SU-DHL-6 (cell line): ENCODE measurements at regions not wholly inside any gene's neighbourhood (a gene's known extent, or its start where the extent isn't known, plus 50 kb on each side); places are given as distances from the start of the nearest gene placed in this dataset.

Experiments used
- H2AFZ ChIP-seq: fragments of 200-600 bp; sonication (generic); 2 replicates; pipeline ENCODE4 v1.6.1; 2014; ENCODE audit warnings: low read depth, mild to moderate bottlenecking, moderate library complexity, mixed read lengths, antibody characterized with exemption, low read length; ENCODE audit not compliant: severe bottlenecking
- H3F3A ChIP-seq: fragments of 200-600 bp; shearing (Covaris generic); 2 replicates; pipeline ENCODE4 v1.6.0; 2016; ENCODE audit warnings: antibody characterized with exemption, mild to moderate bottlenecking; ENCODE audit not compliant: insufficient read depth
- H3K27ac ChIP-seq: fragments of 200-600 bp; sonication (generic); 2 replicates; pipeline ENCODE4 v1.5.1; 2016; ENCODE audit warnings: low read depth, mild to moderate bottlenecking, low read length, moderate library complexity, mixed read lengths
- H3K27me3 ChIP-seq: fragments of 200-600 bp; sonication (generic), shearing (Covaris generic); 2 replicates; pipeline ENCODE4 v1.6.0; 2014; ENCODE audit warnings: mild to moderate bottlenecking, low read length
- H3K36me3 ChIP-seq: fragments of 200-600 bp; sonication (generic); 2 replicates; pipeline ENCODE4 v1.6.1; 2014; ENCODE audit warnings: mild to moderate bottlenecking, low read length, mixed read lengths
- H3K4me2 ChIP-seq: fragments of 300-600, 200-600 bp; shearing (Covaris generic), sonication (generic); 2 replicates; pipeline ENCODE4 v1.6.0; 2014; ENCODE audit warnings: low read length, low read depth, mild to moderate bottlenecking; ENCODE audit not compliant: poor library complexity, severe bottlenecking
- H3K4me3 ChIP-seq: fragments of 200-600 bp; sonication (generic); 2 replicates; pipeline ENCODE4 v1.5.1; 2014; ENCODE audit warnings: antibody characterized with exemption, low read length, mild to moderate bottlenecking, mixed read lengths; ENCODE audit not compliant: insufficient read depth, poor library complexity, severe bottlenecking
- H3K79me2 ChIP-seq: fragments of 200-600 bp; sonication (generic); 2 replicates; pipeline ENCODE4 v1.6.1; 2014; ENCODE audit warnings: mild to moderate bottlenecking, low read length, moderate library complexity; ENCODE audit not compliant: insufficient read depth
- H3K9ac ChIP-seq: fragments of 200-600 bp; sonication (generic); 2 replicates; pipeline ENCODE4 v1.7.0; 2014; ENCODE audit warnings: mild to moderate bottlenecking, low read length
- H3K9me2 ChIP-seq: fragments of 200-600 bp; sonication (generic); replicated peaks from 2 replicates; pipeline ENCODE4 v1.6.1; 2014; ENCODE audit warnings: low read length; ENCODE audit not compliant: insufficient read depth
- H3K9me3 ChIP-seq: fragments of 200-600 bp; sonication (generic); 2 replicates; pipeline ENCODE4 v1.6.1; 2014; ENCODE audit warnings: low read length, mixed read lengths; ENCODE audit not compliant: insufficient read depth
- H4K20me1 ChIP-seq: fragments of 200-600 bp; sonication (generic); 2 replicates; pipeline ENCODE4 v1.6.1; 2014; ENCODE audit warnings: low read depth, mild to moderate bottlenecking, antibody characterized with exemption, low read length, moderate library complexity, mixed read lengths
- EZH2phosphoT487 ChIP-seq: fragments of 200-600 bp; sonication (generic), shearing (Covaris generic); conservative IDR thresholded peaks from 2 replicates; pipeline ENCODE4 v1.6.1; 2018; ENCODE audit warnings: mild to moderate bottlenecking, antibody characterized with exemption, low read length, moderate library complexity, mixed read lengths
- TF ChIP-seq, protein P1 (sequence below): fragments of 200-600 bp; sonication (generic); IDR thresholded peaks from one replicate; pipeline ENCODE4 v1.5.1; 2017; ENCODE audit warnings: antibody characterized with exemption, mild to moderate bottlenecking, low read length, moderate library complexity; ENCODE audit not compliant: insufficient read depth, poor library complexity, severe bottlenecking

DNA sequence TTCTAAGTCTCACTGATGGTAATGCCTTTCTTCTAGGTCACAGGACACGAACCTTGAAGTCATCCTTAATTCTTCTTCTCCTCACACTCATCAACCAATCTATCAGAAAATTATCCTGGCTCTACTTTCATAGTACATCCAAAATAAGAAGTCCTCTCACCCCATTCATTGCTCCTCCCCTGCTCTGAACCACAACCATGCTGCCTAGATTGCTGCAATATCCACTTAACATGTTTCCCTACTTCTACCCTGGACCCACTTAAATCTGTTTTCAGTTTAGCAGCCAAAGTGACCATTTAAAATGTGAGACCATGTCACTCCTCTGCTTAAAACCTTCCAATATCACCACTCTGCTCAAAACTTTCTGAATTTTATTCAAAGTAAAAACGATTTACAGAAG lies 445.9 kb upstream of the FAT3 start:
- no peaks in the 10 kb centered on the region for H3K36me3 ChIP-seq
- no peak overlapping the region for H2AFZ ChIP-seq
- TF ChIP-seq, protein P1, sequence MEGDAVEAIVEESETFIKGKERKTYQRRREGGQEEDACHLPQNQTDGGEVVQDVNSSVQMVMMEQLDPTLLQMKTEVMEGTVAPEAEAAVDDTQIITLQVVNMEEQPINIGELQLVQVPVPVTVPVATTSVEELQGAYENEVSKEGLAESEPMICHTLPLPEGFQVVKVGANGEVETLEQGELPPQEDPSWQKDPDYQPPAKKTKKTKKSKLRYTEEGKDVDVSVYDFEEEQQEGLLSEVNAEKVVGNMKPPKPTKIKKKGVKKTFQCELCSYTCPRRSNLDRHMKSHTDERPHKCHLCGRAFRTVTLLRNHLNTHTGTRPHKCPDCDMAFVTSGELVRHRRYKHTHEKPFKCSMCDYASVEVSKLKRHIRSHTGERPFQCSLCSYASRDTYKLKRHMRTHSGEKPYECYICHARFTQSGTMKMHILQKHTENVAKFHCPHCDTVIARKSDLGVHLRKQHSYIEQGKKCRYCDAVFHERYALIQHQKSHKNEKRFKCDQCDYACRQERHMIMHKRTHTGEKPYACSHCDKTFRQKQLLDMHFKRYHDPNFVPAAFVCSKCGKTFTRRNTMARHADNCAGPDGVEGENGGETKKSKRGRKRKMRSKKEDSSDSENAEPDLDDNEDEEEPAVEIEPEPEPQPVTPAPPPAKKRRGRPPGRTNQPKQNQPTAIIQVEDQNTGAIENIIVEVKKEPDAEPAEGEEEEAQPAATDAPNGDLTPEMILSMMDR, result no peak
- TF ChIP-seq EZH2phosphoT487, result no peak
- H4K20me1 ChIP-seq, result no peaks in the 10 kb centered on the region
- H3K4me3 ChIP-seq, result no peak overlapping the region
- no peak overlapping the region for H3K4me2 ChIP-seq
- H3K9ac ChIP-seq, result no peak overlapping the region
- no peaks in the 10 kb centered on the region for H3F3A ChIP-seq
- H3K27ac ChIP-seq, result no peak overlapping the region
- no peaks in the 10 kb centered on the region for H3K9me2 ChIP-seq
- H3K79me2 ChIP-seq, result no peaks in the 10 kb centered on the region
- no peaks in the 10 kb centered on the region for H3K9me3 ChIP-seq
- H3K27me3 ChIP-seq, result no peaks in the 10 kb centered on the region

- no peak overlapping the region for H3K9ac ChIP-seq
- H4K20me1 ChIP-seq, result no peaks in the 10 kb centered on the region
- no peaks in the 10 kb centered on the region for H3K9me2 ChIP-seq
- TF ChIP-seq, protein P1, result no peak
- TF ChIP-seq EZH2phosphoT487, result no peak
- H3K79me2 ChIP-seq, result no peaks in the 10 kb centered on the region
- no peaks in the 10 kb centered on the region for H3K27me3 ChIP-seq
- H2AFZ ChIP-seq, result no peak overlapping the region
- H3K4me2 ChIP-seq, result no peak overlapping the region
- no peaks in the 10 kb centered on the region for H3K9me3 ChIP-seq
- H3K4me3 ChIP-seq, result no peak overlapping the region
- H3K36me3 ChIP-seq, result no peaks in the 10 kb centered on the region
- no peaks in the 10 kb centered on the region for H3F3A ChIP-seq
- no peak overlapping the region for H3K27ac ChIP-seq
Measured at GRCh38 chr11:91776655-91777054, 448.0 kb upstream of the FAT3 start.

DNA sequence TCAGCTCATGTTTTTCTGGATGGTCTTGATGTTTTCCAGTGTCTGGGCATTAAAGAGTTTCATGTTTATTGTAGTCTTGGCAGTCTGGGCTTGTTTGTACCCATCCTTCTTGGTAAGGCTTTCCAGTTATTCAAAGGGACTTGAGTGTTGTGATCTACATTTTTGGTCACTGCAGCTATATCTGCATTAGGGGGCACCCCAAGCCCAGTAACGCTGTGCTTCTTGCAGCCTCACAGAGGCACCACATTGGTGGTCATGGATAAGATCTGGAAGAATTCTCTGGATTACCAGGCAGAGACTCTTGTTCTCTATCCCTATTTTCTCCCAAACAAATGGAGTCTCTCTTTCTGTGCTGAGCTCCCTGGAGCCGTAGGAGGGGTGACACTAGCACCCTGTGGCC lies 451.5 kb upstream of the FAT3 start:
- Histone ChIP-seq H3F3A (no peaks in the 10 kb centered on the region), H3K4me2 (no peak overlapping the region), H3K9ac (no peak overlapping the region), H3K9me2 (no peaks in the 10 kb centered on the region; the same call in 1 of the 2 replicates), H2AFZ (no peak overlapping the region), H3K27ac (no peak overlapping the region), H3K79me2 (no peaks in the 10 kb centered on the region), H3K36me3 (no peaks in the 10 kb centered on the region), H3K27me3 (no peaks in the 10 kb centered on the region), H3K4me3 (no peak overlapping the region), H3K9me3 (no peaks in the 10 kb centered on the region), H4K20me1 (no peaks in the 10 kb centered on the region)
- TF ChIP-seq, protein P1, result no peak
- no peak for TF ChIP-seq EZH2phosphoT487

- no peak overlapping the region for H3K27ac ChIP-seq
- no peak overlapping the region for H3K9ac ChIP-seq
- H3K36me3 ChIP-seq, result no peaks in the 10 kb centered on the region
- H2AFZ ChIP-seq, result no peak overlapping the region
- no peaks in the 10 kb centered on the region; the same call in 1 of the 2 replicates for H3K9me2 ChIP-seq
- TF ChIP-seq EZH2phosphoT487, result no peak
- TF ChIP-seq, protein P1, result no peak
- H3K4me3 ChIP-seq, result no peak overlapping the region
- H3K27me3 ChIP-seq, result no peaks in the 10 kb centered on the region
- H3K9me3 ChIP-seq, result no peaks in the 10 kb centered on the region
- H3K79me2 ChIP-seq, result no peaks in the 10 kb centered on the region
- no peaks in the 10 kb centered on the region for H3F3A ChIP-seq
- H3K4me2 ChIP-seq, result no peak overlapping the region
- no peaks in the 10 kb centered on the region for H4K20me1 ChIP-seq
Measured at GRCh38 chr11:91771961-91772360, 452.7 kb upstream of the FAT3 start.
